MM.1S (cell line): ENCODE measurements at regions not wholly inside any gene's neighbourhood (a gene's known extent, or its start where the extent isn't known, plus 50 kb on each side); places are given as distances from the start of the nearest gene placed in this dataset.

ENCODE experiments used
- DNase-seq: peaks from one replicate; pipeline ENCODE4 v3.0.0-alpha.2; 2015
- H2AFZ ChIP-seq: fragments of 300-600 bp; sonication (generic); 2 replicates; pipeline ENCODE4 v1.6.0; 2016; ENCODE audit warnings: antibody characterized with exemption, low read length
- H3F3A ChIP-seq: fragments of 300-600 bp; sonication (generic); 2 replicates; pipeline ENCODE4 v1.6.1; 2016; ENCODE audit warnings: mild to moderate bottlenecking, antibody characterized with exemption, low read length, moderate library complexity, mixed read lengths; ENCODE audit not compliant: insufficient read depth
- H3K27ac ChIP-seq: fragments of 300-600 bp; sonication (generic); 2 replicates; pipeline ENCODE4 v1.5.1; 2016; ENCODE audit warnings: mild to moderate bottlenecking, low read length
- H3K27me3 ChIP-seq: fragments of 300-600 bp; sonication (generic); replicated peaks from 2 replicates; pipeline ENCODE4 v1.6.0; 2016; ENCODE audit warnings: low read length; ENCODE audit not compliant: insufficient read depth
- H3K36me3 ChIP-seq: fragments of 300-600 bp; sonication (generic); replicated peaks from 2 replicates; pipeline ENCODE4 v1.6.1; 2016; ENCODE audit warnings: mild to moderate bottlenecking, low read length, mixed read lengths; ENCODE audit not compliant: insufficient read depth
- H3K4me1 ChIP-seq: fragments of 300-600 bp; sonication (generic); 2 replicates; pipeline ENCODE4 v1.6.1; 2016; ENCODE audit warnings: low read length, mixed read lengths
- H3K4me2 ChIP-seq: fragments of 300-600 bp; sonication (generic); 2 replicates; pipeline ENCODE4 v1.6.0; 2016; ENCODE audit warnings: low read depth, low read length
- H3K4me3 ChIP-seq: fragments of 300-600 bp; sonication (generic); 2 replicates; pipeline ENCODE4 v1.5.1; 2016; ENCODE audit warnings: low read length, mixed read lengths
- H3K79me2 ChIP-seq: fragments of 300-600 bp; sonication (generic); 2 replicates; pipeline ENCODE4 v1.6.1; 2016; ENCODE audit warnings: mixed run types, low read length, mixed read lengths
- H3K9ac ChIP-seq: fragments of 300-600 bp; sonication (generic); 2 replicates; pipeline ENCODE4 v1.6.1; 2016; ENCODE audit warnings: low read length, mixed read lengths
- H3K9me2 ChIP-seq: fragments of 300-600 bp; sonication (generic); replicated peaks from 2 replicates; pipeline ENCODE4 v1.6.1; 2016; ENCODE audit warnings: mild to moderate bottlenecking, low read length, mixed read lengths; ENCODE audit not compliant: insufficient read depth
- H3K9me3 ChIP-seq: fragments of 300-600 bp; sonication (generic); replicated peaks from 2 replicates; pipeline ENCODE4 v1.6.1; 2016; ENCODE audit warnings: mild to moderate bottlenecking, low read length, mixed read lengths; ENCODE audit not compliant: insufficient read depth
- H4K20me1 ChIP-seq: fragments of 300-600 bp; sonication (generic); 2 replicates; pipeline ENCODE4 v1.6.1; 2016; ENCODE audit warnings: mild to moderate bottlenecking, low read length, moderate library complexity, mixed read lengths; ENCODE audit not compliant: insufficient read depth
- EZH2 ChIP-seq: fragments of 300-600 bp; sonication (generic); optimal IDR thresholded peaks from 2 replicates; pipeline ENCODE3; 2017; ENCODE audit warnings: low read depth, mild to moderate bottlenecking, antibody characterized with exemption, low read length, mixed read lengths
- EZH2phosphoT487 ChIP-seq: fragments of 300-600 bp; sonication (generic); IDR thresholded peaks from 2 replicates; pipeline ENCODE4 v1.6.1; 2018; ENCODE audit warnings: antibody characterized with exemption, low read length
- TF ChIP-seq, protein P1 (sequence below): fragments of 300-600 bp; sonication (generic); IDR thresholded peaks from 2 replicates; pipeline ENCODE4 v1.5.1; 2016; ENCODE audit warnings: antibody characterized with exemption, low read length, mixed read lengths

DNA sequence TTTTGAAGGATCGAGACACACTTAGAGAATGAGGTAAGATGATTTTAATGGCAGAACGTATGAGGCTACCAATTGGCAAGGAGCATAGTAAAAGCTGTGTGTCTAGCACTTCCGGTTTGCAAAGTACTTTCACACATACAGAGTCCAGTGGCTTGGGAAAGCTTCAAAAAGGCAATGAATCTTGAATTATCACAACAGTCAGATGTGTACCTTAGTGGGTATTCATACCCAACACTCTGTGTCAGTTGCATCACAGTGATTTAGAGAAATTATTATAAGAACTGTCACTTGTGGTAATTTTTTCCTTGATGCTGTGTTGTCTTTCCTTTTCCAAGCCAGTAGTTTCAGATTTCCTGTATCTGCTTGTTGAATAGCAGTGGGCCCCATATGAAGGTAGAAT, 424.1 kb downstream of the PCNX1 start:
- no peak for TF ChIP-seq EZH2phosphoT487
- TF ChIP-seq, protein P1, sequence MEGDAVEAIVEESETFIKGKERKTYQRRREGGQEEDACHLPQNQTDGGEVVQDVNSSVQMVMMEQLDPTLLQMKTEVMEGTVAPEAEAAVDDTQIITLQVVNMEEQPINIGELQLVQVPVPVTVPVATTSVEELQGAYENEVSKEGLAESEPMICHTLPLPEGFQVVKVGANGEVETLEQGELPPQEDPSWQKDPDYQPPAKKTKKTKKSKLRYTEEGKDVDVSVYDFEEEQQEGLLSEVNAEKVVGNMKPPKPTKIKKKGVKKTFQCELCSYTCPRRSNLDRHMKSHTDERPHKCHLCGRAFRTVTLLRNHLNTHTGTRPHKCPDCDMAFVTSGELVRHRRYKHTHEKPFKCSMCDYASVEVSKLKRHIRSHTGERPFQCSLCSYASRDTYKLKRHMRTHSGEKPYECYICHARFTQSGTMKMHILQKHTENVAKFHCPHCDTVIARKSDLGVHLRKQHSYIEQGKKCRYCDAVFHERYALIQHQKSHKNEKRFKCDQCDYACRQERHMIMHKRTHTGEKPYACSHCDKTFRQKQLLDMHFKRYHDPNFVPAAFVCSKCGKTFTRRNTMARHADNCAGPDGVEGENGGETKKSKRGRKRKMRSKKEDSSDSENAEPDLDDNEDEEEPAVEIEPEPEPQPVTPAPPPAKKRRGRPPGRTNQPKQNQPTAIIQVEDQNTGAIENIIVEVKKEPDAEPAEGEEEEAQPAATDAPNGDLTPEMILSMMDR, result no peak
- TF ChIP-seq EZH2, result no peak
- Histone ChIP-seq H3K9ac (no peak overlapping the region), H3K27ac (no peak overlapping the region), H3K4me1 (peaks cover 17% of the 10 kb centered on the region), H3K4me3 (no peak overlapping the region), H4K20me1 (no peaks in the 10 kb centered on the region), H3K79me2 (peaks cover 63% of the 10 kb centered on the region), H3K9me3 (no peaks in the 10 kb centered on the region), H3K36me3 (no peaks in the 10 kb centered on the region; the same call in 1 of the 2 replicates), H3K9me2 (no peaks in the 10 kb centered on the region), H3F3A (peaks cover 5% of the 10 kb centered on the region; the same call in 1 of the 2 replicates), H2AFZ (no peak overlapping the region), H3K4me2 (no peak overlapping the region), H3K27me3 (no peaks in the 10 kb centered on the region)
- no peak for DNase-seq

DNA sequence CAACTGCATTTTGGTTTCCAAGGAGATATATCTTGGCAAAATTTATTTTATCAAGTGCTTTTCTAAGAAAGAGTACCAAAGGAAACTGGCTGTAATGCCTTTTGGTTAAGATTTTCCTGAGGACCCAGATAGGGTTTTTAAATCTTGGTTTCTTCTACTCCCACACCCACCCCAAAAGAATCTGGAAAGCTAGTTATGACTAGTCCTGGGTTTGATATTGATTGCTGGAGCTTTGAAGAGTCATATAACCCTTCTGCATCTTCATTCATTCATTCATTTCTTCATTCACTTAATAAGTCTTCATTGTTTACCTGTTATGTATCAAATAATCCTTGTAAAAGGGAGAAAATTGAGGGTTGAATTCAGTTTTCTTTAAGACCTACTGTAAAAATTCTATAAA, 425.2 kb downstream of the PCNX1 start:
- TF ChIP-seq EZH2phosphoT487, result no peak
- TF ChIP-seq, protein P1, result no peak
- TF ChIP-seq EZH2, result no peak
- DNase-seq, result no peak
- H2AFZ ChIP-seq, result no peak overlapping the region
- no peak overlapping the region for H3K4me3 ChIP-seq
- H3K4me1 ChIP-seq, result peaks cover 16% of the 10 kb centered on the region
- no peaks in the 10 kb centered on the region; the same call in 1 of the 2 replicates for H3K36me3 ChIP-seq
- H3K4me2 ChIP-seq, result no peak overlapping the region
- H3K27me3 ChIP-seq, result no peaks in the 10 kb centered on the region
- no peaks in the 10 kb centered on the region for H3K9me2 ChIP-seq
- peaks cover 5% of the 10 kb centered on the region; the same call in 1 of the 2 replicates for H3F3A ChIP-seq
- no peak overlapping the region for H3K27ac ChIP-seq
- no peak overlapping the region for H3K9ac ChIP-seq
- no peaks in the 10 kb centered on the region for H3K9me3 ChIP-seq
- no peaks in the 10 kb centered on the region for H4K20me1 ChIP-seq
- H3K79me2 ChIP-seq, result peaks cover 66% of the 10 kb centered on the region

DNA sequence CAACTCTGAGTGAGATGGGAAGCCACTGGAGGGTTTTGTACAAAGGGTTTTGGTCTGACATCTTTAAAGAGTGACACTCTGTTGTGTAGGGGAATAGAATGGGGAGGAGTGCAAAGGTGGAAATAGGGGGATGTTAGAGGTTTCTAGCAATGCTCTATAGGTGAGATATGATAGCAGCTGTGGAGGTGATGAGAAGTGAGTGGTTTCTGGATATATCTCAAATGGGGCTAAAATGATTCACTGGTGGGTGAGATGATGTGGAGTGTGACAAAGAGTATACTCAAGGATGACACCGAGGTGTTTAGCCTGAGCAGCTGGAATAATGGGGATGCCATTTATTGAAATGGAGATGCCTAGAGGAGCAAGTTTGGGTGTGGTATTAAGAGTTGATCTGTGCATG, 426.4 kb downstream of the PCNX1 start:
- no peaks in the 10 kb centered on the region for H3K9me3 ChIP-seq
- H3K4me1 ChIP-seq, result 0 out of 2 replicates have a peak, but pooled peaks cover 4% of the 10 kb centered on the region
- H2AFZ ChIP-seq, result no peak overlapping the region
- no peaks in the 10 kb centered on the region for H3K27me3 ChIP-seq
- H3K27ac ChIP-seq, result no peak overlapping the region
- H3K4me3 ChIP-seq, result no peak overlapping the region
- no peaks in the 10 kb centered on the region for H3K9me2 ChIP-seq
- H3F3A ChIP-seq, result no peaks in the 10 kb centered on the region
- H3K36me3 ChIP-seq, result no peaks in the 10 kb centered on the region; the same call in 1 of the 2 replicates
- no peaks in the 10 kb centered on the region for H4K20me1 ChIP-seq
- no peak for DNase-seq
- peaks cover 63% of the 10 kb centered on the region for H3K79me2 ChIP-seq
- TF ChIP-seq EZH2 (no peak), EZH2phosphoT487 (no peak)
- TF ChIP-seq, protein P1, result no peak
- no peak overlapping the region for H3K4me2 ChIP-seq
- H3K9ac ChIP-seq, result no peak overlapping the region
